Stimulated activated CD8-positive, alpha-beta memory T cell treated with anti-CD3 and anti-CD28 coated beads, Interleukin-7, amount 100 ng/mL, for 24 hours (primary cell): ENCODE measurements at regions not wholly inside any gene's neighbourhood (a gene's known extent, or its start where the extent isn't known, plus 50 kb on each side); places are given as distances from the start of the nearest gene placed in this dataset.

Source experiments
- DNase-seq: peaks from one replicate; pipeline ENCODE4 v3.0.0-alpha.2; 2020; ENCODE audit warnings: low read depth

DNA sequence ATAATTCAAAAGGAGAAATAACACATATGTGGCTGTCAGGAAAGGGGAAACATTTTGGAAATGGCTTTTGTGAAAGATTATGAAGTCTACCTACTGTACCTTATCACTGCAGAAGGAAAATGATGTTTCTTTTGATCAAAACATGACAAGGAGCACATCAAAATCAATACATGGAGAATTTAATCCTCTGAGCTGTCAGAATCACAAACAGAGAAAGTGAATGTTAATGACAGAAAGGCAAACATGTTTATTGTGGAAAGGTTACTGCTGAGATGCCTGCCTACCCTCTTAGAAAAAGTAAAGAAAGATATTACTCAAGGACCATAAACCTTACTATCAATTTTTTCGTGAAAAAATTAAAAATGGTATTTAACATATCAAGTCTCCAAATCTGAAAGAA lies 794.5 kb upstream of the GYPC start:
- DNase-seq = no peak

DNA sequence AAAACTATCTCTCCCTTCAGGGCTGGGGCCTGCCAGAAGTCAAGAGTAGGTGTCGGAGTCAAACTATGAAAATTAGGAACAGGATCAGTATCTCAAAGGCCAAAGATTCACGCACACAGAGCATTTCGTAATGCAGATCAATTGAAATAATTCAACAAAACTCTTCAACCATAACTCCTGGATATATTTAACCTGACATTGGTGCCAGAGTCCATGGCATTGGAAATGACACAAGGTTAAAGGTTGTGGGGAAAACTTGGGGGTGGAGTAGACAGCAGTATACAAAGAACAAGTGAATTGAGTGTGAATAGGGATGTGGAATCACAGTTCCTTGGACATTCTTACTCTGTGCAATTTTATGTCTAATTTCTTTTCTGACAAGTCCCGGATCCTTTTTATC lies 788.0 kb upstream of the GYPC start:
- DNase-seq = no peak

- DNase-seq = no peak
Measured at GRCh38 chr2:125870264-125870663, 785.7 kb upstream of the GYPC start.

- DNase-seq = no peak
Measured at GRCh38 chr2:125870746-125871145, 785.2 kb upstream of the GYPC start.

- DNase-seq = no peak
Measured at GRCh38 chr2:125874564-125874963, 781.4 kb upstream of the GYPC start.

- DNase-seq = no peak
Measured at GRCh38 chr2:125885340-125885739, 770.6 kb upstream of the GYPC start.

DNA sequence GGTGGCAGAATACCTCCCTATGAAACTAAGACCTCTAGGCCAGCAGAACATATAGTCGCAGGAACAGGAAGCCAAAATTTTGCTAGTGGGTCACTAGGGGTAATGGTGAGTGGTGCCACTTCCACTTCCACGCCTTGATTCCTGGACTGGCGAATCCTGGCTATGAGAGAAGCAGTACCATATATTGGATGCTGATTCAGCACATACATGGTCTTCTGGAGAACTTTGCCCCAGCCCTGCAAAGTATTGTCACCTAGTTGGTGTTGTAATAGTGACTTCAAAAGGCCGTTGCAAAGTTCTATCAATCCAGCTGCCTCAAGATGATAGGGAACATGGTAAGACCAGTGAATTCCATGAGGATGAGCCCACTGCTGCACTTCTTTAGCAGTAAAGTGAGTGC lies 769.8 kb upstream of the GYPC start:
- DNase-seq = no peak

DNA sequence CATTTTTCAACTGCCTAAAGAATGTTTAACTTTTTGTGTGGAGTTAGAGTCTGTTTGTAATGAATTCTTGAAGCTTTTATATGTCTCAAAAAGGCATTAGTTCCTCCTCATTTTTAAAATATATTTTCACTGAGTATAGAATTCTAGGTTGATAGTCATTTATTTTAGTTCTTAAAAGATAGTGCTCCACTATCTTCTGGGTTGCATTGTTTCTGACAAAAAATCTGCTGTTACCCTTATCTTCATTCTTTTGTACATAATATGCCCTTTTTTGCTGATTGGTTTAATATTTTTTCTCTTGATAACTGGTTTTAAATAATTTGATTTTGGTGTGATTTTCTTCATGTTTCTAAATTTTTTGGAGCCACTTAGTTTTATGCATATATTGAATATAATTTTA lies 754.7 kb upstream of the GYPC start:
- no peak for DNase-seq

DNA sequence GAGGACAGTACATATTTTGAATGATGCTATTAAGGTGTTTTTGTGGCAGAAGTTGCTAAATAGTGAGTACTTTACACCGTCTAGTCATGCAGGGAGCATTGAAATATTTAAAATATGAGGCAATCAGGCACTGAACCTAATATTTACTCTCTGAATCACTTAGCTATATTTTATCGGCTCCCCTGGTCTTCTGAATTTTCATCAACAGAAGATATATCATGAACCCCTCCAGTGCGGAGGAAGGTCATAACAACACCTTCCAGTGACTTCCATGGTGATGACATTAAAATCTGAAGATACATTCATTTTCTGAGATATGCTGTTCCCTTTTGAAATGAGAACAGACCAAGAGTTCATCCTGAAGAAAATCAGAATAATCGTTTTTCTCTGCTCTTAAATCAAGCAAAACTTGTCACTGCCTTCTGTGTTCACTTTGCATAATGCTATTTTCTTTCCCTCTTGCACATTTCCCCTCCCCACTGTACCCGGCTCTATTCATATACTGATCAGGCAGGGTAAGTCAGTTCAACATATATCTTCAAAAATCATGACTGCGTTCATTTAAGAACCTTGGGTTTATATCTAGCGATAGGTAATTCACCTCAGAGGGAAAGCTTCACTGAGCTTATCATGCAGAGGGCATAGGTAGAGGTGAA lies 729.9 kb upstream of the GYPC start:
- DNase-seq = no peak

DNA sequence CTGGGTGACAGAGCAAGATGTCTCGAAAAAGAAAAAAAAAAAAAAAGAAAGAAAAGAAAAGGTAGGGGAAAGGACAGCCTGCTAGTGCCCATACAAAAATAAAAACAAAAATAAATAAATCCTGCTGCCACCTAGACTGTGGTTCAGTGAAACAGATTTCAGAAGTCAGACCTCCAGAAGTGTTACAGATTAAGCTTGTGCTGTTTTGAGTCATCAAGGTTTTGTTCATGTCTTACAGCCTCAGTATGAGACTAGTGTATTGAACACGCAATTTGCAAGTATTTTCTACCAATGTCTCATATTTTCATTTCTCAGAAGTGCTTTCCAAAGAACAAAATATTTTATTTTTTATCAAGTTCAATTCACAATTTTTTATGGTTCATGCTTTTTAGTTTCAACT lies 720.4 kb upstream of the GYPC start:
- DNase-seq = no peak

GRCh38 chr2:125942585-125943424 lies 713.2 kb upstream of the GYPC start:
- no peak for DNase-seq

DNA sequence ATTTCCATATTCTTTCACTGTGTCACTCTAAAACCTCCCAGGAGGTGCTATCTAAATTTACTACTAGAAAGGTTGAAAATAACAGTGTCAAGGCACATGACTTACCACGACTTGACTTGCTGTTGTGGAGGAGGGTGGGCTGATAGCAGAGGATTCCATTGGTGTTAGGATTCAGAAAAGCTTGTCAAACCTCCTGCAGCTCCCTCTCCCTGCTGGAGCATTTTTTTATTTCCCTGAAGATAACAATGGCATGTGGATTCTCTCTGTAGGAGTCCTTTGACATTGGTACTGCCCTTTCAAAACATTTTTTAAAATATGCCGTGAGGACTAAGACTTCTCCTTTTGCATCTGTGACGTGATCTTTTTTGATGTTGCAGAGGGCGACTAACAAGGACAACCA lies 696.9 kb upstream of the GYPC start:
- no peak for DNase-seq

GRCh38 chr2:125961739-125962138 lies 694.2 kb upstream of the GYPC start:
- DNase-seq = no peak

DNA sequence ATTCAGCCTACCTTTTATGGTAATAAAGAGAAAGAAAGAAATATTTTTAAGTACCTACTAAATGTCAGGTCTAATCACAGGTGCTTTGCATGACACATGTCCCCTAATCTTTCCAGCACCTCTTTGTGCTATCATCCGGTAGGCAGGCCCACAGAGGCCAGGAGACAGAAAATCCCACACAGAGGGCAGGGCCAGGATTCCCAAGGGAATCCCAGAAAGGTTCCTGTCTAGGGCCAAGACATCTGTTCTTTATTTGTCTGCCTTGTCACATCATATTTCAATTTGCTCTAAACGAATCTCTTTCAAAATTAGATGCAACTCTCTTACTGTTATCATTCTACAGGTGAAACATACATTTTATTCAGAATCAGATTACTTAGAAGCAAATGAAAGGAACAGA lies 676.1 kb upstream of the GYPC start:
- no peak for DNase-seq

GRCh38 chr2:125983364-125983763 lies 672.6 kb upstream of the GYPC start:
- no peak for DNase-seq

- DNase-seq = no peak
Measured at GRCh38 chr2:126029316-126029715, 626.6 kb upstream of the GYPC start.

- DNase-seq = no peak
Measured at GRCh38 chr2:126038861-126039260, 617.1 kb upstream of the GYPC start.

DNA sequence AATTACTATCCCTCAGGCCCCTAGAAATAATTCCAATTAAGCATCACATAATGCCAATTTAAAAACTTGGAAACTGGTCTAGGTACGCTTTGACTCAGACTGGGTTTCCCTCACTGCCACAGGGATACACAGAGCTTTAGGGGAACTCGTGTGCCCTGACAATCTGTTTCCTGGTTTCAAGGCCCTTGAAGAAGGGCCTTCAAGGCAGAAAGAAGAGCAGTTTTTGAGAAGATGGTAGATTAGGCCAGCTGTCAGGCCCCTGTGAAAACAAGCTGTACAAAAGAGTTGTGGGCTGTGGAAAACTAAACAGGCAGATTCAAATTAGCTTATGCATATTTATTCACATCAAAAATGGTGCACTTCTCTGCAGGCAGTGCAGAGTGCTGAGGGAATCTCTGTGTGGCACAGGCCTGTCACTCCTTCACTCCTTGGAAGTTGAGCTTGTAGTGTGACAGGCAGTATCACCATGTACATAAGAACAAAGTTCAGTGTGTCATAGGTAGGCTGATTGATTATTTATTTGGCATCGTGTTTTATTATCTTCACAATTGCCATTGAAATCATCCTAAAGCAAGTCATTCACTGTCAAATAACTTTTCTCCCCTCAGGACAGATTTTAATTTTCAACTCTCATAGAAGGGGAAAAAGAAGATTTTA lies 614.4 kb upstream of the GYPC start:
- no peak for DNase-seq

GRCh38 chr2:126042089-126042488 lies 613.9 kb upstream of the GYPC start:
- DNase-seq = no peak

DNA sequence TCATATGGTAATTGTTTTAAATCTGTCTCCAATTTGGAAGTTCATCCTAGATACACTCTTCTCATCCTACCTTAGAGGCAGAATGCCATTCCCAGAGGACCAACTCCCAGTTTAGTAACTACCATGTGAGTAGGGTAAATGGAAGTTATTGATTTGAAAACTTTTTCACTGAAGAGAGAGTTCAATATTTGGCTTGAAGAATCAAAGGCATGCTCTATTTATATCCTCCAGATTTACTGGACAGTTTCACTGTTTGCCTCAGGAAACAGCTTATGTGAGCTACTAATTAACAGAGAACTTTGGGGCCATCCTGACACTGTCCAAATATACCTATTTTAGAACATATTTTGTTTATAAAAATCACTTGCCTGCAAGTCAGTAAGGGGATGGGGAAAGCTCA lies 607.2 kb upstream of the GYPC start:
- no peak for DNase-seq

DNA sequence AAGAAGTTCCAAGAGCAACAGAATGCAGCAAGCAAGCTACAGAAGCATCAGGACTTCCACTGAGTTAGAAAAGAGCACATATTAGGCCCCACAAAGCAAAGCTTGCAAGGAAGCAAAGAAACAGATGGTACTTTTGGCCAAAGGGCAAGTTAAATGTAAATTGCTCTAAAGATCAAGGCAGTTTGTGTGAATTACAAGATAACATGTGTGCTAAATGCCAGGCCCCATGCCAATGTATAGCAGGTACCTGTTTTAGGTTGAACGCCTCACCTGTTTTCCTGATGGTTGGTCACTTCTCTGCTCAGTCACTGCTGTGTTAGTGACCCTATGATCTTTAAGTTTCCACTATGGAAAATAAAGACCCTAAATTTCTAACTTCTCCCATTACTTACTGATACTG lies 606.5 kb upstream of the GYPC start:
- DNase-seq = no peak

- DNase-seq = no peak
Measured at GRCh38 chr2:126050991-126051736, 604.8 kb upstream of the GYPC start.
